ENCODE measurements at regions not wholly inside any gene's neighbourhood (a gene's known extent, or its start where the extent isn't known, plus 50 kb on each side); places are given as distances from the start of the nearest gene placed in this dataset.

GRCh38 chr5:39970117-39970798 lies 545.5 kb upstream of the DAB2 start:
- TF ChIP-seq, protein P1, sequence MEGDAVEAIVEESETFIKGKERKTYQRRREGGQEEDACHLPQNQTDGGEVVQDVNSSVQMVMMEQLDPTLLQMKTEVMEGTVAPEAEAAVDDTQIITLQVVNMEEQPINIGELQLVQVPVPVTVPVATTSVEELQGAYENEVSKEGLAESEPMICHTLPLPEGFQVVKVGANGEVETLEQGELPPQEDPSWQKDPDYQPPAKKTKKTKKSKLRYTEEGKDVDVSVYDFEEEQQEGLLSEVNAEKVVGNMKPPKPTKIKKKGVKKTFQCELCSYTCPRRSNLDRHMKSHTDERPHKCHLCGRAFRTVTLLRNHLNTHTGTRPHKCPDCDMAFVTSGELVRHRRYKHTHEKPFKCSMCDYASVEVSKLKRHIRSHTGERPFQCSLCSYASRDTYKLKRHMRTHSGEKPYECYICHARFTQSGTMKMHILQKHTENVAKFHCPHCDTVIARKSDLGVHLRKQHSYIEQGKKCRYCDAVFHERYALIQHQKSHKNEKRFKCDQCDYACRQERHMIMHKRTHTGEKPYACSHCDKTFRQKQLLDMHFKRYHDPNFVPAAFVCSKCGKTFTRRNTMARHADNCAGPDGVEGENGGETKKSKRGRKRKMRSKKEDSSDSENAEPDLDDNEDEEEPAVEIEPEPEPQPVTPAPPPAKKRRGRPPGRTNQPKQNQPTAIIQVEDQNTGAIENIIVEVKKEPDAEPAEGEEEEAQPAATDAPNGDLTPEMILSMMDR (conservative IDR thresholded peaks at IDR 0.05; ENCODE audit: low read depth, low read length) = no peak
- TF ChIP-seq EZH2 (IDR thresholded peaks at IDR 0.05; ENCODE audit: borderline replicate concordance, low read depth, low read length, poor library complexity, severe bottlenecking) = no peak
- Histone ChIP-seq H3K36me3 (ENCODE audit: insufficient read depth, low read length, poor library complexity, severe bottlenecking) (no peaks in the 10 kb centered on the region), H3K9me3 (ENCODE audit: low read depth, low read length, poor library complexity, severe bottlenecking) (no peaks in the 10 kb centered on the region), H3K4me3 (ENCODE audit: low read depth, low read length, poor library complexity, severe bottlenecking) (no peak overlapping the region), H3K27me3 (replicated peaks; ENCODE audit: insufficient read depth, low read depth, low read length, poor library complexity) (no peaks in the 10 kb centered on the region), H3K27ac (ENCODE audit: low read depth, low read length, poor library complexity, severe bottlenecking) (no peak overlapping the region), H3K4me1 (ENCODE audit: insufficient read depth, low read length, poor library complexity, severe bottlenecking) (no peaks in the 10 kb centered on the region)
- ChIA-PET POLR2A (ENCODE audit: low non-redundant PET) (no interaction called here), CTCF (no interaction called here)
- intact Hi-C loops (cut with micrococcal nuclease; ENCODE audit: unreplicated experiment) = no loop called here
- BruUV-seq (replicated peaks) = no TSS peak
- no peak for DNase-seq (ENCODE audit: low spot score)

DNA sequence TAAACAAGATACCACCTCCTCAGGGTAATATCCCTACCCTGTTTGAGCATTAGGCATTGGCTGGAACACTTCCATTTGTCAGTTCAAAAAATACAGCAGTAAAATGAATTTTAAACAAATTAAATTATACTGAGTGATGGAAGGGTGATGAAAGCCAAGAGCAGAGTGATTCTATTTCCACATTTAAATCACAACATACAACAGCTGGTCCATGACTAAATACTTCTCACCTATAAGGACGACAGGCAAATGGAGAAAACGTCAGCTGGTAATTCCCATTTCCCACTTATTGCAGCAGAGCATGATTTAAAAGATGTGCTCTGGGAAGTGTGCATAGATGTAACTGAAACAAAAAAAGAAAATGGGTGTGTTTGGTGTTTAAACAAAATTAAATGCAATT lies 543.6 kb upstream of the DAB2 start:
- no peak overlapping the region for H3K4me3 ChIP-seq (ENCODE audit: low read depth, low read length, poor library complexity, severe bottlenecking)
- H3K9me3 ChIP-seq (ENCODE audit: low read depth, low read length, poor library complexity, severe bottlenecking) = no peaks in the 10 kb centered on the region
- DNase-seq (ENCODE audit: low spot score) = no peak
- ChIA-PET POLR2A (ENCODE audit: low non-redundant PET) (no interaction called here), CTCF (no interaction called here)
- TF ChIP-seq, protein P1 (conservative IDR thresholded peaks at IDR 0.05; ENCODE audit: low read depth, low read length) = no peak
- no peak for TF ChIP-seq EZH2 (IDR thresholded peaks at IDR 0.05; ENCODE audit: borderline replicate concordance, low read depth, low read length, poor library complexity, severe bottlenecking)
- no peaks in the 10 kb centered on the region for H3K4me1 ChIP-seq (ENCODE audit: insufficient read depth, low read length, poor library complexity, severe bottlenecking)
- H3K27me3 ChIP-seq (replicated peaks; ENCODE audit: insufficient read depth, low read depth, low read length, poor library complexity) = no peaks in the 10 kb centered on the region
- no TSS peak for BruUV-seq (replicated peaks)
- no peaks in the 10 kb centered on the region for H3K36me3 ChIP-seq (ENCODE audit: insufficient read depth, low read length, poor library complexity, severe bottlenecking)
- intact Hi-C loops (cut with micrococcal nuclease; ENCODE audit: unreplicated experiment) = no loop called here
- no peak overlapping the region for H3K27ac ChIP-seq (ENCODE audit: low read depth, low read length, poor library complexity, severe bottlenecking)

GRCh38 chr5:39955156-39955555 lies 530.4 kb upstream of the DAB2 start:
- no TSS peak for BruUV-seq (replicated peaks)
- DNase-seq (ENCODE audit: low spot score) = no peak
- Histone ChIP-seq H3K36me3 (ENCODE audit: insufficient read depth, low read length, poor library complexity, severe bottlenecking) (no peaks in the 10 kb centered on the region), H3K27me3 (replicated peaks; ENCODE audit: insufficient read depth, low read depth, low read length, poor library complexity) (no peaks in the 10 kb centered on the region), H3K9me3 (ENCODE audit: low read depth, low read length, poor library complexity, severe bottlenecking) (no peaks in the 10 kb centered on the region), H3K4me3 (ENCODE audit: low read depth, low read length, poor library complexity, severe bottlenecking) (no peak overlapping the region), H3K4me1 (ENCODE audit: insufficient read depth, low read length, poor library complexity, severe bottlenecking) (no peaks in the 10 kb centered on the region), H3K27ac (ENCODE audit: low read depth, low read length, poor library complexity, severe bottlenecking) (no peak overlapping the region)
- ChIA-PET CTCF (no interaction called here), POLR2A (ENCODE audit: low non-redundant PET) (no interaction called here)
- TF ChIP-seq, protein P1 (conservative IDR thresholded peaks at IDR 0.05; ENCODE audit: low read depth, low read length) = no peak
- TF ChIP-seq EZH2 (IDR thresholded peaks at IDR 0.05; ENCODE audit: borderline replicate concordance, low read depth, low read length, poor library complexity, severe bottlenecking) = no peak
- intact Hi-C loops (cut with micrococcal nuclease; ENCODE audit: unreplicated experiment) = loop anchor here (10.0 kb wide), 1 partner anchor 220 kb away; no protein-coding TSS in a partner anchor

Data from A673 (cell line).